SW 1271 (cell line): ENCODE measurements at regions not wholly inside any gene's neighbourhood (a gene's known extent, or its start where the extent isn't known, plus 50 kb on each side); places are given as distances from the start of the nearest gene placed in this dataset.

Experiments used
- DNase-seq, 2 experiments: peaks; one replicate each; lab custom pipeline; 2025; lab: John Stamatoyannopoulos, UW

DNA sequence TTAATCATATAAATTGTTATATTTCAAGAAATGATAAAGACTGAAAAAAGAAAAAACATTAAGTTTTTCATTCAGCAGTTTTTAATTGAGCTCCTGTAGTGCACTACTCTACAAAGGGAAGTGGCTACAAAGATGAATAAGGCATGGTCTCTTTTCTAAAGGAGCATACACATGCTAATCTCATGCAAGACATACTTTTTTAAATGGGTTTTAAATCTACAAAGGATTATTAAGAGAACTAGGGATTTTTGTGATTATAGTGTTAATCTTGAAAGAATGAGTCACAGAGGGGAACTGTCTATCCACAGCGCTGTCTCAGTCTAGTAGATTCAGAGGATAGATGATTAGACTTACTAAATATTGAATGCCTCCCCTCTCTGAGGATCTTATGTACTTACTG, 1722.2 kb downstream of the RPA4 start:
- no peak for DNase-seq

DNA sequence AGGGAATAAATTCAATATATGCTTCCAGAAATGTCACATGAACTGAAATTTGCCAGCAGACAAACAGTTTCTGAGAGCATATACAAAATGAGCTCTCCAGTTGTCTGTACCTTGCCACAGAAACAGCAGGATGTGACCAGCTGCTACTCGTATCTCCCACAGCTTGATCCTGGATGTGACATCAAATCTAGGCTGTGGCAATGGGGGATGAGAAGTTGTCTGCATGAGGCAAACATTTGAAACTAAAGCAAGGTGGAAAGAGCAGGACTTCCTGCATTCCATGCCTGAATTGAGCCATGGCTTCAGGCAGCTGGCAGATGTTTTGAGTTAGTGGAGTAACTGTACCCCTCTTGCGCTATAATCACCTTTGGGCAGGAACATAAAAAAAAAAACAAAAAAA, 1724.0 kb downstream of the RPA4 start:
- DNase-seq, result no peak

DNA sequence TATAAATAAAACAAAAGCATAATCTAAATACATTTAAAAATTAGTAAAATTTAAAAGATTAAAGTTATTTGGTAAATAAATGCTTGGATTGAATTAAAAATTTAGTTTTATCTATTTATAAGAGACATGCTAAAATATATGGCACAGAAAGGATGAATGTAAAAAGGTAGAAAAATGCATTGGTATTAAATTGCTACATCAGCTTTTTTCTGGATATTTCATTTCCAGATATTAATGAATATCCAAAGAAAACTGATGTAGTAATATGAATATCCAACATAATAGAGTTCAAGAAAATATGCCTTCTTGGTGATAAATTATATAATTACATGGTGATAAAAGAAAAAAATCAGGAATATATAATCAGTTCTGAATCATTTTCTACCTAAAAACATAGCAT, 1743.9 kb downstream of the RPA4 start:
- no peak for DNase-seq

DNA sequence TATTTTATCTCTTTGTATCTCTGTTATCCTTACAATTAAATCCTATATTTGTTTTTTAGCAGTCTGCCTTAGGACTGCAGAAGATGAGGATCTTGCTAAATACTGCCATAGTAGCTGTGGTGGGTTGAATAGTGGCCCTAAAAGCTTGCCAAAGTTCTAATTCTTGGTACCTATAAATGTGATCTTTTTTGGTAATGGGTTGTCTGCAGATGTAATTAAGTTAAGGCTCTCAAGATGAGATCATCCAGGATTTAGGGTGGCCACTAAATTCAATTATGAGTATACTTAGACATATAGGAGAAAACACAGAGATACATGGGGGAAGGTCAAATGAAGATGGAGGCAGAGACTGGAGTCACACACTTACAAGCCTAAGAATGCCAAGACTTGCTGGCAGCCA, 1753.7 kb downstream of the RPA4 start:
- DNase-seq, result no peak

DNA sequence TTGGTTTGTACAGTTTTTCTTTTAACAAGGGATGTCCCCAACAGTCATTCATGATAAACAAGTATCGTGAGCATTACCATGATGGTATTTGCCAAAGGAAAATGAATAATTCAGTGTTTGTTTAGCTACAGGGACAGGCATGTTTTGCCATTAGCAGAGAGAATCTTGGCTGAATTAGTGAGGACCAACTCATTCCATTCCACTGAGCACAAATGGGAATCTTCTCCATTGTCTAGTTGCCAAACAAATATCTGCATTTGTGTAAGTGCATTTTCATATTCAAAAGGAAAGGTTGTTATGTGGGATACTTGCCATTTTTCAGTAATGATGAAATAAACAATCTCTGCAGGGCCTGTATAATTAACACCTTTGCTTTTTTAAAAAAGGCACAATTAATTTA, 1762.6 kb downstream of the RPA4 start:
- no peak for DNase-seq

DNA sequence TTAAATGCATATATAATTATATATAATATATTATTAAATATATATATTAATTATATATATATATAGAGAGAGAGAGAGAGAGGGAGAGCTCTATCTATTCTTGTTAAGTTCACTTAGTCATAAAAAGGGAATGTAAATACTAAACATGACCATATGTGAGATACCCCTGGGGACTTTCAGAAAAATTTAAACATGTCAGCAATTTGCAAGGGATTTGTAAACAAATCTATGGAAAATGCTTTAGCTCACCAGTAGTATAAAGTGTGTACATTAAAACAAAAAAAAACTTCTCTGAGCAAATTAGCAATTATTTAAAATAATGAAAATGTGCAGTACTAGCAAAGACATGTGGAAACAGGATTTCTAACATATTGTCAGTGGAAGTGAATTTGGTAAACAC, 1755.5 kb downstream of the PCDH19 start:
- no peak for DNase-seq
